GM19463 (cell line): ENCODE measurements at regions not wholly inside any gene's neighbourhood (a gene's known extent, or its start where the extent isn't known, plus 50 kb on each side); places are given as distances from the start of the nearest gene placed in this dataset.

Experiments
- ATAC-seq: cut with Tn5 transposase; IDR thresholded peaks from one replicate; pipeline ENCODE4 v1.9.1; 2021; ENCODE audit warnings: mild to moderate bottlenecking, moderate library complexity; ENCODE audit not compliant: unreplicated experiment

DNA sequence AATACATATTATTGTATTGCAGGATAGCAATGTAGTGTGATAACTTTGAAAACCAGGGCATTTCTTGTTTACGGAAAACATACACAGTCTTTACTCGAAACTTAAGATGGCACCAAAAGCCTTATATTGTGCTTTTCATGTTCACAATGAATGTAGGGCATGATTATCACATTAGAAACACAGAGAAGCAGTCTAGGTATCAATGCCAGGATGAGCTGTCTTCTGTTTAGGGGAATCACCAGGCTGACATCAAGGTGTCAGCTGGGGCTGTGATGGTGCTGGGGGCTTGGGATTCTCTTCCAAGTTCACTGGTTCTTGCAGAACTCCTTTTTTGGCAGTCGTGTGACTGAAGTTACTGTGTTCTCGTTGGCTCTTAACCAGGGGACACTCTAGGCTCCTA lies 1067.3 kb downstream of the FLRT2 start:
- ATAC-seq = no peak

GRCh38 chr14:86596024-86596423 lies 1066.1 kb downstream of the FLRT2 start:
- peak; percentile 61 for ATAC-seq

GRCh38 chr14:86575141-86575540 lies 1045.2 kb downstream of the FLRT2 start:
- ATAC-seq = no peak

DNA sequence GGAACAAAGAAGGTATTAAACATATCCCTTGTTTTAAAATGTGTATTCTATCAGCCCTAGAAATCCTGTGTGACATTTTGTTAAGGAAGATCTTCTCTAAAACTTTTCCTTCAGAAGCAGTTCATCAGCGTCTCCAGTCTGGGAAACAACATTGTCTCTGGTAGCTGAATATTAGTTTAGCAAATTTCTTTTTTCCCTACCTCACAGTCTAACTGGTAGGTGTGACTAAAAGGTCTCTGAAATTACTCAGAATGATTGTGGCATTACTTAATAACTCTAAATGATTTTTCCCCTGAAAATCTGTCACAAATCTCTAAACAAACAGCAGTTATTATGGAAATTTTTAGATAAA lies 1044.8 kb downstream of the FLRT2 start:
- ATAC-seq = no peak

- no peak for ATAC-seq
These were observed 1044.3 kb downstream of the FLRT2 start for GRCh38 chr14:86574051-86574777.

DNA sequence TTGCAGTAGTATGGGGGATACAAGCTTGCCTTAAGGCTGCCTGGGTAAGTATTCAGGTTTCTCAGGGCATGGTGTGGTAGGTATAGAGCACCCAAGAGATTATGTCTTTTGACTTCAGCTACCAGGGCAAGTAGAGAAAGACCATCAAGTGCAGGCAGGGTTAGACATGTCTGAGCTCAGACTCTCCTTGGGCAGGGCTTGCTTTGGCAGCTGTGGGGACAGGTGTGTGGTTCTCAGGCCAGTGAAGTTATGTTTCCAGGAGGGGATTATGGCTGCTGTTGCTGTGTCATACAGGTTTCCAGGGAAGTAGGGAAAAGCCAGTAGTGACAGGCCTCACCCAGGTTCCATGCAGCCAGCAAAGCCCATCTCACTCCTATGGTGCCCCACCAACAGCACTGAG lies 1040.4 kb downstream of the FLRT2 start:
- no peak for ATAC-seq

DNA sequence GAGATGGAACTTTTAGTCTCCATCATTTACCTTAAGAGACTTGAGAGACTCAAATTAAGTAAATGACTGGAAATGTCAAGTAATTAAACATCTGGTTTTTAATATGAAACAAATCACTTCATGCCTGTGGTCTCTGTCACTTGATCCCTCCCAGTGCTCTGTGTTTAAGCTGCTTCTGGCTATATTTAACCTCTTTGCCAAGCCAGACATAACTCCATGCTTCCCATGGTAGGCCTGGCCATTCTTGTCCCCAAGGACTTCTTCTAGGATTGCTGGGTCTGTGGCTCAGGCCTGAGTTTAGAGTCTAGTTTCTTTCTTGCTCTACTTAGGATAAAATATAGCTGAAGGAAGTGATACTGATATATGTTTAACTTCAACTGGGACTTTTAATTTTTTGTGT lies 1013.6 kb downstream of the FLRT2 start:
- no peak for ATAC-seq

GRCh38 chr14:86541972-86542371 lies 1012.0 kb downstream of the FLRT2 start:
- ATAC-seq = no peak

DNA sequence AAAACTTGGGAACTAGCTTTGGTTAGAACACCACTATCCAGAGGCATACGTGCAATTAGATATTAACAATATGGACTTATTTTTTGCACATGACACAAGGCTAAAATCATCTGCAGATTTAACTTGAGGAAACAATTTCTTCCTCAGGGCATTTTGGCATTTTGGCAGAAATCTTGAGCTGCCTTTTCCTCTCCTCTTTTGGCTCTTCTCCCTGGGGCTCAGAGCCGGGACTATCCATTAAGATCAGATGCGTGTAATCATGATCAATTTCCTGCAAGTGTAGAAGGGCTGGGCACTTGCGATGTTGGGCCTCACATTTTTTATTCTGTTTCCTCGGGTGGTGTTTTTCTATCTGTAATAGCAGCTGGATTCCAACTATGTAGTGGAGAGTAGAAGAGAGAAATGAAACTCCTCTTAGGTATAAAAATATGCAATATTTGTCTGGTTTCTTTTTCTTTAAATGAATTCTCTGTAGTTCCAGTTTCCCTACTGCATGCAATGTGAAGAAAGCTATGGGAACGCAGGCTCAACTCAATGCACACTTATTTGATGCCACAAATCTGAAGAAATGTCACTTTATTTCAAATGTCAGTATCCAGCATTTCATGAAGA lies 1010.8 kb downstream of the FLRT2 start:
- ATAC-seq = no peak

DNA sequence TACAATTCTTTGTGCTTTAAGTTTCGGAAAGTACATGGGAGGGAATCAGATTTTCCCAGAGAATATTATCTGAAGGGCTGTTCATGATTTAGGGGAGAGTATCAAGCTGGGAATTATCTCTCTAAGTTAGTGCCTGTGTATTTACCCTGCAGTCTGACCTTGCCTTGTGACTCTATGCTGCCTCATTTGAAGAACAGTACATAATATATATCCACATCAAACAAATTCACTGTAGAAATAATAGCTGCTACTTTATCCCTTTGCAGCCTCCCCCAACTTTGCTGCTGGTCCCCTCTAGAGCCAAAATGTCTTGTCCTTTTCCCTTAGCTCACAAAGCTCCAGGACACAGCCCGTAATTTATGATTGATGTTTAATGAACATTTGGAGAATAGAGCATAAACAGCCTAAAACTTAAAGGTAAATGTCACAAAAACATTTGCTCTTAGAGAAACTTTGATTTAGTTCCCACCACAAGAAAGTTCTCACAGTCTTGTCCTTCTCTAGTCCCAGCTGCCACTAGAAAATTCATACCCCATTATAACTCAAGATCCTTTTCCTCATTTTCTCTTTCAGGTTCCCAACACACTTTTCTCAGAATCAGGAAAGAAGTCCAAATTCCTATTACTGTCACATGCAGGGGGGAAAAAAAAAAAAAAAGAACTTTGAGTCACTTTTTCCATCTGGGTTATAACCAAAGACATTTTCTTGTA lies 1009.6 kb downstream of the FLRT2 start:
- ATAC-seq = no peak

DNA sequence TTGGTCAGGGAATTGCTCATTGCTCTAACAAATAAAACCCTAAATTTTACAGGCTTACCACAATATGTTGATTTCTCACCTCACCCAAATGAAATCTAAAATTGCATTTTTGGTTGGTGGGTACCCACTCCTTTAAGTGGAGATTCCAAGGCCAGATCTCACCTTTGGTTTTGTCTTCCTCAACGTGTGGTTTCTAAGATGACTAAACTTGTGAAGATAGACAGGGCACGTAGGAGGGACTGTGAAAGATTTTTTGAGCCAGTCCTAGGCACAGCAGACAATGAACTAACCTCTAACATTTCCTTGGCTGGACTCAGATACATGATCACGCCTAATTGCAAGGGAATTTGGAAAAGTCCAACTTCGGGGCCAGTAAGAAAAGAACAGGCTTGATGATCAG lies 1003.9 kb downstream of the FLRT2 start:
- ATAC-seq = no peak

DNA sequence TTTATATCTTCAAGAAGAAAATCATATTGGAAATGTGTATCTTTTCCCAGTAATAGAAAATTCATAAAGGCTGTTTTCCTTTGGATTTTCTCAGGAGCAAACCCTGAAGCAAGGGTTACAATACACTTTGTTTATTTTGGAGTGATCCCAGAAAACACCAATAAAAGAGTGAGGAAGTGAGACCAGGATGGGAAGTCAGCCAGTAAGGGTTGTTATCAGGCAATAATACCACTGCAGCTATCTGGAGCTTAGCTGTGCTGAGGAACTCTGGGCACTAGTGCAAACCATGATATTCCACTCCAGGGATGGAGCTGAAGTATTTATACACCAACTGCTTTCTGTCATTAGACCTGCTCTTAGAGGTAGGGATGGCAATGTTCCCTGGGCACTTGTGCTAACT lies 1002.3 kb downstream of the FLRT2 start:
- ATAC-seq = no peak

DNA sequence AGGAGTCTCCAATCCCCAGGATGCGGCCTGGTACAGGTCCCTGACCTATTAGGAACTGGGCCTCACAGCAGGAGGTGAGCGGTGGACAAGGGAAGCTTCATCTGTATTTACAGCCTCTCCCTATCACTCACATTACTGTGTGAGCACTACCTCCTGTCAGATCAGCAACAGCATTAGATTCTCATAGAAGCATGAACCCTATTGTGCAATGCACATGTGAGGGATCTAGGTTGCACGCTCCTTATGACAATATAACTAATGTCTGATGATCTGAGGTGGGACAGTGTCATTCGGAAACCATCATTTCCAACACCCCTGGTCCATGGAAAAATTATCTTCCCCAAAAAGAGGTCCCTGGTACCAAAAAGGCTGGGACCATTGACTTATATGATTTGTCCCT lies 1000.5 kb downstream of the FLRT2 start:
- ATAC-seq = no peak

DNA sequence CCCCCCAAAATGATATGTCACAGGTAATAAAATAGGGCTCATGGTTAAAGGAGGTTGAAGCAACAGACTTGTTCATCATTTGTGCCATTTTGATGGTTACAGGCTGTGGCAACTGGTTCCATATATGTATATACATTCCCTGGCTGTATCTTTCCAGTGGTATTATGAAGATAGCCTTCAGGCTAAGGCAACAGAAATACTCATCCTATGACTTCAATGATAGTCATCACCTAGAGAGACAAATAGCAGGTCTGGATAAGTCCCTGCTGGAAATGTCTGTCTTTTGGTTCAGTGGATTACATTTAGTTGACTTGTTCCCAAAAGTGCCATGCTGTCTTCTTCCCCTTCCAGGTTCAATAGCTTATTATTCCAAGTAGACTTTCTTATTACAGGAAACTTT lies 997.4 kb downstream of the FLRT2 start:
- ATAC-seq = no peak

GRCh38 chr14:86525673-86526072 lies 995.7 kb downstream of the FLRT2 start:
- no peak for ATAC-seq

DNA sequence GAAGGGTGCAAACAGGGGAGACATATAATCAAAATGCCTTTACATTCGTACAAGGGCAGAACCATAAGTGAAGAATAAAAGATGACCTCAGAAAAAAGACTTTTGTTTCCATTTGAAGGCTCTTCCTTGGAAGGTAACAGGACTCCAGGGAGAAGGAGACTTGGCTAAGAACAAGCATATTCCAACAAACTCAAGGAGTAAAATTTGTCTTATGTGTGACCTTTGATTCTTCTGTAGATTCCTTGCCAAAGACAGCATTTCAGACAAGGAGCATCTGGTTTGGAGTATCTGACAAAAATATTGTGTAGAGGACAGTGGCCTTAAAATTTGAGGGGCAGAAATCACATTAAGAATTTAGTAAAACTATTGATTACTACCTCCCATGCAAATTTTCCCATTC lies 991.9 kb downstream of the FLRT2 start:
- no peak for ATAC-seq

- ATAC-seq = no peak
These were observed 991.2 kb downstream of the FLRT2 start for GRCh38 chr14:86521031-86521730.

GRCh38 chr14:86518298-86518697 lies 988.4 kb downstream of the FLRT2 start:
- ATAC-seq = no peak

- no peak for ATAC-seq
These were observed 985.3 kb downstream of the FLRT2 start for GRCh38 chr14:86515195-86515594.

- no peak for ATAC-seq
These were observed 983.6 kb downstream of the FLRT2 start for GRCh38 chr14:86513564-86513963.

DNA sequence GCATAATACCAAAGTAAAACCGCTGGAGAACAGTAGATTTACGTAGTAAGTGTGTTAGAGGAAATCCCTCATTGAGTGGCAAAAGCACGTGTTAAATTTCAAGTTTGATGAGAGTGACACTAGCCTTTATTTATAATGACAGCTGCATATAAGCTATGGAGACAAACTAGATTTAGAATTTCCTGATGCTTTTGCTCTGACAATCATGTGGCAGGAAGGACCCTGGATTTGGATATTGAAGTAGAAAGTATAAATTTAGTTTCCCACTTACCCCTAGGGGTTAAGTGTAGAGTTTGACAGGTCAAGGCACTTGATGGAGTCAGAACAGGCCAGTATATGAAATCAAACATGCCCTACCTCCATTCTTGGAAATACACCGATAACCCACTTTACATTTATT lies 983.1 kb downstream of the FLRT2 start:
- no peak for ATAC-seq

DNA sequence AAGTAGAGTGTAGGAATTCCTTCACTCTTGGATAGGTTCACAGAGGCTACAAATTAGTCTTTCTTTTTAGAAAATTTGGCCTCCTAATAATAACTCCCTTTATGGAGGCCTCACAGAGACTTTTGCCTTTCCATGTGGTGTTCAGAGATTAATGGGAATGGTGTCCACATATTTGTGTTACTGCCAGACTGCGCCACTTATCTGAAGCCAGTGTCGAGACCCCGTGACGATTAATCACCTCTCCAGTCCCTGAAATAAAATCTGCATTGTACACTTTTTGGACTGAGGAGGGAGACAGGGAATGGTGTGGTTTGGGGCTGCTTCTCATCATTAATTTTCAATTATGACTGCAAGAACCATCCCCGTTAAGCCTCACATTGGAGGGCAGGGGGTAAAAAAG lies 980.5 kb downstream of the FLRT2 start:
- ATAC-seq = no peak
